ENCODE measurements at regions not wholly inside any gene's neighbourhood (a gene's known extent, or its start where the extent isn't known, plus 50 kb on each side); places are given as distances from the start of the nearest gene placed in this dataset.

DNA sequence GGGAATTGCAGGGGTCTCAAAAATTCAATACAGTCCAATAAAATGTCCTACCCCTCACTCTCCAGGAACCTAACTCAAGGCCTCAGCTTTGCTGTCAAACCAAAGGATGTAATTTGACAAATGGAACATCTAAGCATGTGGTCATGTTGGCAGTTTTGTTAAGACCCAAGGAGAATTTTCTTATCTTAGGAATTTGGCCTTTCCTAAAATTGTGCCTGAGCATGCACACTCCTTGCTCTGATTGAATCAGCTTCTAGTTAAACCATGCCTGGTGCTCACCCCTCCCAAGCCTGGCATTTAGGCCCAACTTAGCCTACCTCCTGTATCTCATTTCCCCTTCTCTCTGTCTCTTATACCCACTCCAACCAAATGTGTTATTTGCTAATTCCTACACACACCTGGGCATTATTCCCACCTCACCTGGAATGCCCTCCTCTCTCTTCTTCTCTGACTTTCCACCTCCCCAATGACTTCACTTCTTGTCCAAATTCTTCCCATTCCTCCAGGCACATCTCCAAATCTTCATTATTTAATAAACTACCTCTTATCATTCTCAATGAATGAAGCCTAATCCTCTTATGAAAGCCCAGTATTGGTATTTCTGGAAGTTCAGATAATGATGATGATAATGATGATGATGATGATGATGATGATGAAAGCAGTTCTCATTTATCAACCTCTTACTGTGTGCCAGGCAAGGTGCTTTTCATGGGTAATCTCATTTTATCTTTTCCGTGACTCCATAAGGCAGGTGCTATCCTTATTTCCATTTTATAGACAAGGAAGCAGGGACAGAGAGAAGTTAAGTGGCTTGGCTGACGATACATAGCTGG is 178.0 kb upstream of the IRX6 start:
- H3K4me1 ChIP-seq (ENCODE audit: control insufficient read depth in 2 of 2, insufficient read depth in 2 of 2, low read length in 2 of 2): no peaks in the 10 kb centered on the region
- H3K27ac Mint-ChIP-seq: no peak overlapping the region
- H3K9me3 ChIP-seq (ENCODE audit: control extremely low read depth in 1 of 3, control insufficient read depth in 2 of 3, insufficient read depth in 1 of 3, low read length in 2 of 3): peaks cover 0 to 2% (median 0%) of the 10 kb centered on the region in 3 donors
- TF ChIP-seq, protein P1, sequence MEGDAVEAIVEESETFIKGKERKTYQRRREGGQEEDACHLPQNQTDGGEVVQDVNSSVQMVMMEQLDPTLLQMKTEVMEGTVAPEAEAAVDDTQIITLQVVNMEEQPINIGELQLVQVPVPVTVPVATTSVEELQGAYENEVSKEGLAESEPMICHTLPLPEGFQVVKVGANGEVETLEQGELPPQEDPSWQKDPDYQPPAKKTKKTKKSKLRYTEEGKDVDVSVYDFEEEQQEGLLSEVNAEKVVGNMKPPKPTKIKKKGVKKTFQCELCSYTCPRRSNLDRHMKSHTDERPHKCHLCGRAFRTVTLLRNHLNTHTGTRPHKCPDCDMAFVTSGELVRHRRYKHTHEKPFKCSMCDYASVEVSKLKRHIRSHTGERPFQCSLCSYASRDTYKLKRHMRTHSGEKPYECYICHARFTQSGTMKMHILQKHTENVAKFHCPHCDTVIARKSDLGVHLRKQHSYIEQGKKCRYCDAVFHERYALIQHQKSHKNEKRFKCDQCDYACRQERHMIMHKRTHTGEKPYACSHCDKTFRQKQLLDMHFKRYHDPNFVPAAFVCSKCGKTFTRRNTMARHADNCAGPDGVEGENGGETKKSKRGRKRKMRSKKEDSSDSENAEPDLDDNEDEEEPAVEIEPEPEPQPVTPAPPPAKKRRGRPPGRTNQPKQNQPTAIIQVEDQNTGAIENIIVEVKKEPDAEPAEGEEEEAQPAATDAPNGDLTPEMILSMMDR (IDR thresholded peaks at IDR 0.05): no peak
- no peak for TF ChIP-seq EZH2 (IDR thresholded peaks at IDR 0.05; ENCODE audit: borderline replicate concordance, insufficient read depth, low read depth, low read length, poor library complexity, severe bottlenecking)
- no peaks in the 10 kb centered on the region for H4K20me1 ChIP-seq (ENCODE audit: control insufficient read depth, insufficient read depth, low read length, poor library complexity, severe bottlenecking)
- DNase-seq (no peak), ATAC-seq (ENCODE audit: low read depth) (no peak)
- no peak overlapping the region for H3K4me3 Mint-ChIP-seq
- H3K27ac ChIP-seq (ENCODE audit: low read length in 2 of 2): no peak overlapping the region
- intact Hi-C loops (cut with micrococcal nuclease): no loop called here
- no peak overlapping the region for H2AFZ ChIP-seq (ENCODE audit: insufficient read depth, low read depth, low read length, poor library complexity, severe bottlenecking)
- peaks cover 6% of the 10 kb centered on the region for H3K27me3 Mint-ChIP-seq
- H3K27me3 ChIP-seq (replicated peaks in 1 of 4; ENCODE audit: control extremely low read depth in 1 of 4, control insufficient read depth in 3 of 4, insufficient read depth in 4 of 4, low read length in 3 of 4): no peaks in the 10 kb centered on the region
- no peaks in the 10 kb centered on the region for H3K9me3 Mint-ChIP-seq (ENCODE audit: insufficient read depth)
- no CpG with 5 or more reads among the region's 2 CpGs for WGBS (ENCODE audit: insufficient coverage)
- H3K79me2 ChIP-seq (ENCODE audit: control insufficient read depth, insufficient read depth, low read length): no peaks in the 10 kb centered on the region
- POLR2A ChIA-PET: no interaction called here
- H3K36me3 ChIP-seq (replicated peaks in 1 of 2; ENCODE audit: control extremely low read depth in 1 of 2, control insufficient read depth in 1 of 2, extremely low read depth in 1 of 2, insufficient read depth in 2 of 2, low read length in 1 of 2): no peaks in the 10 kb centered on the region
- no peak overlapping the region for H3K4me2 ChIP-seq (replicated peaks; ENCODE audit: low read depth, low read length, poor library complexity, severe bottlenecking)
- CTCF ChIA-PET: no interaction called here
- no peaks in the 10 kb centered on the region for H3K4me1 Mint-ChIP-seq
- H3K9ac ChIP-seq (ENCODE audit: low read length): no peak overlapping the region
- no peak overlapping the region for H3K4me3 ChIP-seq (ENCODE audit: control extremely low read depth in 1 of 5, extremely low read depth in 1 of 5, insufficient read depth in 1 of 5, low read depth in 2 of 5, low read length in 4 of 5)

DNA sequence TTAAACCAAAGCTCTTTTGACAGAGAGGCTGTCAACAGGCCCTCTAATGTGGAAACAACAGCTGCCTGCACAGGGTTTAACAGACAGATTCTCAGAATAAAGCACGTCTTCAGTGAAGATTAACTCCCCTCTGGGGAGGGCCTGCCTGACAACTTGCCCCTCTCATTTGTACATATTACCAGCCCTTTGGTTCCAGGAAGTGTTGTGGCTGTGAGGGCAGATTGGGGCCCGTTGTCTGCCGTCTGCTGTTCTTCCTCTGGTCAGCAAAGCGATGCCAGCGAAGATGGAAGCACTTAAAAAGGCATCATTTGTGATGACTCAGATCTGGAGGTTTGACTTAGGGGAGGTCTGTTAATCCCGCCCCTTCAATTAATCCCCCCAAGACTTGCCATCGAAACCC is 177.0 kb upstream of the IRX6 start:
- Histone ChIP-seq H3K79me2 (ENCODE audit: control insufficient read depth, insufficient read depth, low read length) (no peaks in the 10 kb centered on the region), H3K4me3 (ENCODE audit: control extremely low read depth in 1 of 5, extremely low read depth in 1 of 5, insufficient read depth in 1 of 5, low read depth in 2 of 5, low read length in 4 of 5) (no peak overlapping the region), H3K9ac (ENCODE audit: low read length) (no peak overlapping the region), H4K20me1 (ENCODE audit: control insufficient read depth, insufficient read depth, low read length, poor library complexity, severe bottlenecking) (no peaks in the 10 kb centered on the region), H2AFZ (ENCODE audit: insufficient read depth, low read depth, low read length, poor library complexity, severe bottlenecking) (no peak overlapping the region), H3K4me2 (replicated peaks; ENCODE audit: low read depth, low read length, poor library complexity, severe bottlenecking) (no peak overlapping the region), H3K9me3 (ENCODE audit: control extremely low read depth in 1 of 3, control insufficient read depth in 2 of 3, insufficient read depth in 1 of 3, low read length in 2 of 3) (peaks cover 0 to 2% (median 0%) of the 10 kb centered on the region in 3 donors), H3K36me3 (replicated peaks in 1 of 2; ENCODE audit: control extremely low read depth in 1 of 2, control insufficient read depth in 1 of 2, extremely low read depth in 1 of 2, insufficient read depth in 2 of 2, low read length in 1 of 2) (no peaks in the 10 kb centered on the region), H3K27ac (ENCODE audit: low read length in 2 of 2) (no peak overlapping the region), H3K27me3 (replicated peaks in 1 of 4; ENCODE audit: control extremely low read depth in 1 of 4, control insufficient read depth in 3 of 4, insufficient read depth in 4 of 4, low read length in 3 of 4) (no peaks in the 10 kb centered on the region), H3K4me1 (ENCODE audit: control insufficient read depth in 2 of 2, insufficient read depth in 2 of 2, low read length in 2 of 2) (no peaks in the 10 kb centered on the region)
- TF ChIP-seq EZH2 (IDR thresholded peaks at IDR 0.05; ENCODE audit: borderline replicate concordance, insufficient read depth, low read depth, low read length, poor library complexity, severe bottlenecking): no peak
- TF ChIP-seq, protein P1 (IDR thresholded peaks at IDR 0.05): no peak
- no peak for DNase-seq
- Mint-ChIP-seq H3K9me3 (ENCODE audit: insufficient read depth) (no peaks in the 10 kb centered on the region), H3K27me3 (peaks cover 7% of the 10 kb centered on the region), H3K4me3 (no peak overlapping the region), H3K27ac (no peak overlapping the region), H3K4me1 (no peaks in the 10 kb centered on the region)
- intact Hi-C loops (cut with micrococcal nuclease): no loop called here
- WGBS (ENCODE audit: insufficient coverage): 40% methylated on average over 1 of the region's 7 CpGs
- POLR2A ChIA-PET: no interaction called here
- ATAC-seq (ENCODE audit: low read depth): no peak
- CTCF ChIA-PET: no interaction called here
